H4 (cell line): ENCODE measurements at regions not wholly inside any gene's neighbourhood (a gene's known extent, or its start where the extent isn't known, plus 50 kb on each side); places are given as distances from the start of the nearest gene placed in this dataset.

Experiments used
- DNase-seq: peaks from one replicate; pipeline ENCODE4 v3.0.0-alpha.2; 2015; ENCODE audit warnings: low spot score

DNA sequence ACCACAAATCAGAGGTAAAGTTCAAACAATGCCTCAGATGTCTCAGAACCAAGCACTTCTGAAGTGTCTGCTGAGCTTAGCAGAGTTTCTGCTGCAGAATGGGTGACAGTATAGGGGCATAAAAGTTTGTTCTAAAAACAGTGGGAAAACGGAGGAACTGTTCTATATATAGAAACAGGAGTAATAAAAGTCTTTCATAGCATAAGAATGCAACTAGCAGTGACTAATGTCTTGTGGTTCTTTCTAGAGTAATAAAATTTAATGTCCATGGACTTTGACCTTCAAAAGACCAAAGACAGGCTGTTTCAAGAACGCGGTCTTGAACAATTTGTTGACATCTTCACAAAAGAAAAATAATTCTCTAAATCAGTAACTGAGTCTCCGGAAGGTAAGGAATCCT lies 107.5 kb upstream of the FAR2 start:
- peak; percentile 55 for DNase-seq

GRCh38 chr12:29043069-29043468 lies 106.0 kb upstream of the FAR2 start:
- DNase-seq, result no peak

DNA sequence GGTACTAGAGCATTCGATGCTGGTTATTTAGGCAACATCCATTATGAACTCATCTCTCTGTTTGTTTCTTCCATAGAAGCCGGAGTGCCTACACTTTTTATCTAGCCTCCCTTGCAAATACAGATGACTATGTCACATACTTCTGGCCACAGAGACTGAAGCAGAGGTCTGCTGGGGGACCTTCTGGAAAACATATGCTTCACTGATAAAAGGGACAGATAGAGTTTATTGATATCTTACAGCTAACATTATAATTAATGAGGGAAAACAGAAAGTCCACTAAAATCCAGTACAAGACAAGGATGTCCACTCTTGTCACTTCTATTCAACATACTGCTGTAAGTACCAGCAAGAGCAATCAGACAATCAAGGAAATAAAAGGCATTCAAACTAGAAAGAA lies 104.3 kb upstream of the FAR2 start:
- DNase-seq, result no peak

DNA sequence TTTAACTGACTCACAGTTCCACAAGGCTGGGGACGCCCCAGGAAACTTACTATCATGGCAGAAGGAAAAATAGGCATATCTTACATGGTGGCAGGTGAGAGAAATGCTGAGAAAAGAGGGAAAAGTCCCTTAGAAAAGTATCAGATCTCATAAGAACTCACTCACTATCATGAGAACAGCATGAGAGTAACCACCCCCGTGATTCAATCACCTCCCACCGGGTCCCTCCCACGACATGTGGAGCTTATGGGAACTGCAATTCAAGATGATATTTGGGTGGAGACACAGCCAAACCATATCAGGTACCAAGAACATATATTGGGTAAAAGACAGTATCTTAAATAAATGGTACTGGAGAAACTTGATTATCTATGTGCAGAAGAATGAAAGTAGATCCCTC lies 100.3 kb upstream of the FAR2 start:
- DNase-seq, result no peak

DNA sequence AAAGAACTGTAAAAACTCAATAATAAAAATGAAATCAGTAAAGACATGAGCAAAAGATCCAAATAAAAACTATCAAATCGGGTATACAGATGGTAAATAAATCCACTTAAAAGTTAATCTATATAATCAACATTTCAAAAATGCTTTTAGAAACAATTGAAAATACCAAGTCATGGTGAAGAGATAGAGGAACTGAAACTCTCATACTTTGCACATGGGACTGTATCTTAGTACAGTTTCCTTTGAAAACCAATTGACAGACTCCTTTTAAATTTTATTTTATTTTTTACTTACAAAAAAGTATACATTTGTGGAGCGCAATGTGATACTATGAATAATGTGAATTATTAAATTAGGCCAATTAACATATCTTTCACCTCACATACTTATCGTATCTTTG lies 98.6 kb upstream of the FAR2 start:
- no peak for DNase-seq

DNA sequence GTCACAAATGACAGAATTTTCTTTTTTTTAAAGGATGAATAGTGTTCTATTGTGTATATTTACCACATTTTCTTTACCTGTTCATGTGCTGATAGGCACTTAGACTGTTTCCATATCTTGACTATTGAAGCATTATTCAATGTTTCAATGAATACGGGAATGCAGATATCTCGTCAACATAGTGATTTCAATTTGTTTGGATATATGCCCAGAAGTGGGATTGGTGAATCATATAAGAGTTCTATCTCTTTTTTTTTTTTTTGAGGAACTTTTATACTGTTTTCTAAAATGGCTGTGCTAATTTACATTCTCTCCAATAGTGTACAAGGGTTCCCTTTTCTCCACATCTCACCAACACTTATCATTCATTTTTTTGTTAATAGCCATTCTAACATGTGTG lies 97.9 kb upstream of the FAR2 start:
- no peak for DNase-seq

DNA sequence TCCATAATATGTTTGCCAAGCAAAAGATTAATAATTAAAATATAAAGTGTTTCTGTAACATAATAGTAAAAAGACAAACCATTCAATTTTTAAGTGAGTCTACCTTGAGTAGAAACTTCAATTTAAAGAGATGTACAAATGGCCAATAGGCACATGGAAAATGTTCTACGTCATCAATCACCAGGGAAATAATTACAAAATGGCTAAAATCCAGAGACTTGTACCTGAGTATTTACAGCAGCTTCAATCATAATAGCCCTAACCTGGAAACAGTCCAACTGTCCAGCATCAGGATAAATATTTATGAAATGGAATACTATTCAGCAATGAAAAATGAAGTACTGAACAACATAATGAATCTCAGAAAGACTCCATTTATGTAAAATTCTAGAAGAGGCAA lies 95.5 kb upstream of the FAR2 start:
- DNase-seq, result no peak

GRCh38 chr12:29054858-29055663 lies 94.0 kb upstream of the FAR2 start:
- no peak for DNase-seq

DNA sequence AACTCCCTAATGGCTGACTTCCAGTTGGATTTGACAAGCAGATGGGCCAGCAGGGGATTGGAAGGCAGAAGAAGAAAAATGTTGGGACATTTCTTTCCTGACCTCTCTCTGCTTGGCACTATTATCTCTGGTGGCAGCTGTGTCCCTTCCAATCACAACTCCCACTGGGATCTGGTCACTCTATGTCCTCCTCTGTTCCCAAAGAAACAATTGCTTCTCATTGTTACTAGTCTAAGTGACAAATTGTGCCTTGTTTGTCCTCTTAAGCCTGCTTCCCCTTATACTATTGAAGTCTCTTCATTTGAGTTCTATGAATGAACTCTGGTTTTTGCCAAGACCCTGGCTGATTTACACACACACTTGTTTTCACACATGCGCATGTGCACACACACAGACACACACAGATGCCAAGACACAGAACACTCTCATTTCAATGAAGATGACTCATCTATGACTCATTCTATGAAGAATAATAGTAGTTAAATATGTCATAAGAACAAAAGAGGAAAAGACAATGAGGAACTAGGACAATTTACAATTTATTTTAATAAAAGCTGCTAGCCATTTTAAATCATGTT lies 83.0 kb upstream of the FAR2 start:
- peak; percentile 19 for DNase-seq

GRCh38 chr12:29067430-29067829 lies 81.6 kb upstream of the FAR2 start:
- no peak for DNase-seq

DNA sequence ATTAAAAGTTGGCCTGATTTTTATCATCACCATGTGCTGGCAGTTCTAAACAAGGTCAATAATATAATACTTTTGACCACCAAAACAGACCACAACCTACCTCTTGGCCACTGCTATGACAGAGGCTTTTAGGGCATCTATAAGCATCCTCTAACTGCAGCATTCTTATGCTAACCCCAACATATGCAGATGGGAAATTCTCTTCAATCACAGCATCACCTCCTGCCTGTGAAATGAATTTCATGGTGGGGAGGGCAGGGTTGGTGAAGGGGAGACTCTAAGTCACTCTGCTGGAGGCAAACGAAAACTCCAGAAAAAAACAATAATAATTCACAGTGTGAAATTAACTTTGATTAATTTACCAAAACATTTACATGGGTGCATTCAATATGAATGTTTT lies 78.8 kb upstream of the FAR2 start:
- DNase-seq, result no peak

DNA sequence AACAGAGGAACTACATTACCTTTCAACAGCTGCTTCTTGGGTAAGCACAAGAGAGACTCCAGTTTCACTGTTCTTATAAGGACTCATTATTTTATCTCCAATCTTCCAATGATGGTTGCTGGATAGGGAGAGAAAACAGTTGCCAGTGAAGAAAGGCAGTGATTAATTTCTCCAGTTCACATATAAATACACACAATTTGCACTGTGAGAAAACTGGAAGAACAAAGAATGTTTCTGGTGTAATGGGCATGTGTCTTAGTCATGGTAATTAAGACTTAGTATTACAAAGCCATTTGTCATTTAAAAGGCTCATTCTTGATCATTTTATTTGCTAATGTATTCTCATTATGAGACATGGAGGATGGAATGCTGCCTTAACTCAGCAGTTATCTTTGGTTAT lies 78.0 kb upstream of the FAR2 start:
- no peak for DNase-seq

GRCh38 chr12:29072631-29073030 lies 76.4 kb upstream of the FAR2 start:
- DNase-seq, result no peak

- peak; percentile 34 for DNase-seq
Observed at GRCh38 chr12:29073631-29074239, 75.3 kb upstream of the FAR2 start.

- no peak for DNase-seq
Observed at GRCh38 chr12:29081101-29081500, 68.0 kb upstream of the FAR2 start.

DNA sequence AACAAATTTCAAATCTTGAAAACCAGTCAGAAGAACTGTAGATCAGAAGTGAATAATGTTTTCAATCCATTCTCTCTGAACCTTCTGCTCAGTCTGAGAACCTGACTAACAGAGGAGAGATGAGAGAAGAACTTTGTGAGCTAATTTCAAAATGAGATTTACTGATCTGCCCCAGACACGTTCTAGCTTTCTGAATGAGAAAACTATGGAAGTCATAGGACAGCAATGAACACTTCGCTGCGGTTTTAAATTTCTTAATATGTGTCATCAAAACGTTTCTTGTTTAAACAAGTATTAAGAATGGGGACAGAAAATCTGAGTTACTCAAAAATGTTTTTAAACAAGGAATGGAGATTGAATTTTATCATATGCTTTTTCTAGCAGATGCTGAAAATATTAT lies 66.6 kb upstream of the FAR2 start:
- no peak for DNase-seq

- DNase-seq, result no peak
Observed at GRCh38 chr12:29086325-29087271, 62.5 kb upstream of the FAR2 start.

- no peak for DNase-seq
Observed at GRCh38 chr12:29088611-29089219, 60.4 kb upstream of the FAR2 start.
